A673 (cell line): ENCODE measurements at regions not wholly inside any gene's neighbourhood (a gene's known extent, or its start where the extent isn't known, plus 50 kb on each side); places are given as distances from the start of the nearest gene placed in this dataset.

Source experiments
- CTCF ChIP-seq: fragments of 300-800, 200-600 bp; sonication (generic); conservative IDR thresholded peaks from 2 replicates; pipeline ENCODE4 v1.5.1; 2017; ENCODE audit warnings: low read depth, mild to moderate bottlenecking, antibody characterized with exemption, low read length, moderate library complexity, mixed read lengths
- EZH2 ChIP-seq: fragments of 200-600 bp; sonication (generic); IDR thresholded peaks from 2 replicates; pipeline ENCODE4 v1.6.1; 2017; ENCODE audit warnings: borderline replicate concordance, low read depth, mild to moderate bottlenecking, mixed read lengths, antibody characterized with exemption, low read length; ENCODE audit not compliant: poor library complexity, severe bottlenecking

DNA sequence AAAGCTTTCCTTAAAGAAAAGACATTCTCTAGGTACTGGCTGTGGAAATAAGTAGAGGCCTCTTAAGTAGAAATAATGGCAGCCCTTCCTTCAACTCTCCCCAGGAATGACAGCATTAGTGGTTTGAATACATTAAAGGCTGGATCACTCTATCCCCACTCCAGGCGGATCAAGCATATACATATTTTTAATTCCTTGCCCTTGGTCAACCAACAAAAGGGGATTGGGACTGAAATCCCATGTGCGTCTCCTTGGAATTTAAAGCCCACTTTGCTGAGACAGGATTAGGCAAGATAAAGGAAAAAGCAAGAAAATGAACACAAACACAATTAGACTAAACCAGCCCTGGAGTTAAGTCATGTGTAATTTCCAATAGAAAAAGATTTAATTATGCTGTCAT lies 391.3 kb downstream of the PPP1R2C start:
- no peak for TF ChIP-seq CTCF
- TF ChIP-seq EZH2 = no peak
